NCI-H345 treated with DMSO at 0.1 percent for 48 hours (cell line): ENCODE measurements at regions not wholly inside any gene's neighbourhood (a gene's known extent, or its start where the extent isn't known, plus 50 kb on each side); places are given as distances from the start of the nearest gene placed in this dataset.
"Not testable (repeated sequence)": the region's sequence is repeated elsewhere in the genome, so short reads cannot be mapped to it uniquely, and the experiment has no call there.

Experiments
- DNase-seq: peaks from one replicate; lab custom pipeline; 2025; ENCODE audit not compliant: unreplicated experiment; lab: John Stamatoyannopoulos, UW

- DNase-seq, result no peak
Observed at GRCh38 chr1:29398431-29398830, 162.1 kb downstream of the PTPRU start.

- no peak for DNase-seq
Observed at GRCh38 chr1:29397981-29398380, 161.7 kb downstream of the PTPRU start.

GRCh38 chr1:29397256-29397590, 160.9 kb downstream of the PTPRU start:
- no peak for DNase-seq

GRCh38 chr1:29396438-29397255, 160.3 kb downstream of the PTPRU start:
- no peak for DNase-seq

- DNase-seq, result no peak
Observed at GRCh38 chr1:29395736-29396437, 159.6 kb downstream of the PTPRU start.

GRCh38 chr1:29394521-29395225, 158.4 kb downstream of the PTPRU start:
- no peak for DNase-seq

- DNase-seq, result no peak
Observed at GRCh38 chr1:29393451-29393826, 157.1 kb downstream of the PTPRU start.

- DNase-seq, result no peak
Observed at GRCh38 chr1:29392486-29393450, 156.4 kb downstream of the PTPRU start.

- DNase-seq, result no peak
Observed at GRCh38 chr1:29392036-29392435, 155.7 kb downstream of the PTPRU start.

GRCh38 chr1:29391362-29391880, 155.1 kb downstream of the PTPRU start:
- no peak for DNase-seq

- DNase-seq, result no peak
Observed at GRCh38 chr1:29390491-29391361, 154.4 kb downstream of the PTPRU start.

GRCh38 chr1:29390075-29390474, 153.8 kb downstream of the PTPRU start:
- DNase-seq, result no peak

GRCh38 chr1:29389533-29390041, 153.3 kb downstream of the PTPRU start:
- DNase-seq, result no peak

GRCh38 chr1:29388884-29389283, 152.6 kb downstream of the PTPRU start:
- no peak for DNase-seq

GRCh38 chr1:29388170-29388569, 151.8 kb downstream of the PTPRU start:
- DNase-seq, result no peak

GRCh38 chr1:29387210-29387609, 150.9 kb downstream of the PTPRU start:
- DNase-seq, result no peak

- DNase-seq, result not testable (repeated sequence)
Observed at GRCh38 chr1:29386453-29386852, 150.1 kb downstream of the PTPRU start.

- DNase-seq, result no peak
Observed at GRCh38 chr1:29385966-29386365, 149.6 kb downstream of the PTPRU start.

GRCh38 chr1:29384496-29385015, 148.2 kb downstream of the PTPRU start:
- DNase-seq, result no peak
